Stimulated activated memory B cell treated with anti-CD40 and anti-IgM and Interleukin-4, amounts not matched to agents 10 μg/mL and 1 μg/mL and 100 μg/mL, for 72 hours (primary cell): ENCODE measurements at regions not wholly inside any gene's neighbourhood (a gene's known extent, or its start where the extent isn't known, plus 50 kb on each side); places are given as distances from the start of the nearest gene placed in this dataset.
A peak's percentile ranks its signal among the peaks of the same experiment; 100 is the strongest.

Experiments used
- ATAC-seq: fragments of 150-1000 bp; cut with Tn5 transposase; 2 replicates; pipeline ENCODE4 v1.10.0; 2021
- H3K27ac Mint-ChIP-seq: one replicate; pipeline ENCODE4 v1.8.0; 2022; ENCODE audit warnings: mild to moderate bottlenecking, mixed read lengths
- H3K27me3 Mint-ChIP-seq: one replicate; pipeline ENCODE4 v1.8.0; 2022; ENCODE audit warnings: mixed read lengths
- H3K36me3 Mint-ChIP-seq: one replicate; pipeline ENCODE4 v1.8.0; 2022; ENCODE audit warnings: mixed read lengths
- H3K4me1 Mint-ChIP-seq: one replicate; pipeline ENCODE4 v1.8.0; 2022; ENCODE audit warnings: mixed read lengths
- H3K4me3 Mint-ChIP-seq: one replicate; pipeline ENCODE4 v1.8.0; 2022; ENCODE audit warnings: mild to moderate bottlenecking, moderate library complexity, mixed read lengths
- H3K9me3 Mint-ChIP-seq: one replicate; pipeline ENCODE4 v1.8.0; 2022; ENCODE audit warnings: mixed read lengths

DNA sequence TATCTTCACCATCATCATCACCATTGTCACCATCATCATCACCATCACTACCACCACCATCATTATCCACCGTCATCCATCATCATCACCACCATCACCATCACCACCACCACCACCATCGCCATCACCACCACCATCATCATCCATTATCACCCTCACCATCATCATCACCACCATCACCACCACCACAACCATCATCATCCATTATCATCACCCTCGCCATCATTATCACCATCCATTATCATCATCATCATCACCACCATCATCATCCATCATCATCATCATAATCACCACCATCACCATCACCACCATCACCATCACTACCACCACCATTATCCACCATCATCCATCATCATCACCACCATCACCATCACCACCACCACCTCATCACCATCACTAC lies 95.6 kb downstream of the C16orf95 start:
- Mint-ChIP-seq H3K4me3 (no peak overlapping the region), H3K4me1 (no peaks in the 10 kb centered on the region), H3K27me3 (no peaks in the 10 kb centered on the region), H3K36me3 (no peaks in the 10 kb centered on the region), H3K9me3 (peaks cover 6% of the 10 kb centered on the region), H3K27ac (no peak overlapping the region)
- ATAC-seq = no peak

- no peak overlapping the region for H3K4me3 Mint-ChIP-seq
- no peak for ATAC-seq
These were observed 94.9 kb downstream of the C16orf95 start for GRCh38 chr16:87222335-87222734.

DNA sequence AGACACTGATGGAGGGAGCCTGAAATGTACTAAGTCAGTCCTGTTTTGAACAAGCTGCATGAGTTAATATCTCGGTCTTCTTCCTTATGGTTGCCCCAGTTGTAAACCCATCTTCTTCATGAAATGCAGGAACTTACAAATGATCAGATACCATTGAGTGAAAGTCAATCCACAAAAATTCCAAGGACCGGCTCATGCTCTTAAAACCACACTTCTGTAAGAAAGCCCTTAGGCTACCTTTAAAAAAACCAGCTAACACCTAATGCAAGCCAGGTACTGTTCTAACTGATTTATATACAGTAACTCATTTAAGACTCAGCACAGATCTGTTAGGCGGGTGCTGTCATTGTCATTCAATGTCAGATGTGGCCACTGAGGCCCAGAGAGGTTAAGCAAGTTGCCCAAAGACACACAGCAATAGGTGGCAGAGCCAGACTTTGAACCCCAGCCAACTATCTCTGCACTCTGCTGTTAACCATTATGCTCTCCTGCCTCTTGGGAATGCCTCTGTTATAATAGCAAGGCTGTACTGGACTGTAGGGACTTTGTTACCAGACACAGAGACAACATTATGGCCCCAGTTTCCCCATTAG lies 93.4 kb downstream of the C16orf95 start:
- Mint-ChIP-seq H3K9me3 (peaks cover 6% of the 10 kb centered on the region), H3K27ac (no peak overlapping the region), H3K4me3 (no peak overlapping the region), H3K36me3 (no peaks in the 10 kb centered on the region), H3K27me3 (peaks cover 9% of the 10 kb centered on the region), H3K4me1 (no peaks in the 10 kb centered on the region)
- no peak for ATAC-seq

More at GRCh38 chr16:87222335-87222734, 94.9 kb downstream of the C16orf95 start:
- Mint-ChIP-seq H3K36me3 (no peaks in the 10 kb centered on the region), H3K4me1 (no peaks in the 10 kb centered on the region), H3K27ac (no peak overlapping the region), H3K27me3 (no peaks in the 10 kb centered on the region), H3K9me3 (peaks cover 6% of the 10 kb centered on the region)

GRCh38 chr16:87226926-87227295 lies 90.3 kb downstream of the C16orf95 start:
- H3K9me3 Mint-ChIP-seq = no peaks in the 10 kb centered on the region
- no peaks in the 10 kb centered on the region for H3K36me3 Mint-ChIP-seq
- peaks cover 23% of the 10 kb centered on the region for H3K27me3 Mint-ChIP-seq
- H3K4me1 Mint-ChIP-seq = no peaks in the 10 kb centered on the region
- no peak overlapping the region for H3K27ac Mint-ChIP-seq
- no peak overlapping the region for H3K4me3 Mint-ChIP-seq
- no peak for ATAC-seq

DNA sequence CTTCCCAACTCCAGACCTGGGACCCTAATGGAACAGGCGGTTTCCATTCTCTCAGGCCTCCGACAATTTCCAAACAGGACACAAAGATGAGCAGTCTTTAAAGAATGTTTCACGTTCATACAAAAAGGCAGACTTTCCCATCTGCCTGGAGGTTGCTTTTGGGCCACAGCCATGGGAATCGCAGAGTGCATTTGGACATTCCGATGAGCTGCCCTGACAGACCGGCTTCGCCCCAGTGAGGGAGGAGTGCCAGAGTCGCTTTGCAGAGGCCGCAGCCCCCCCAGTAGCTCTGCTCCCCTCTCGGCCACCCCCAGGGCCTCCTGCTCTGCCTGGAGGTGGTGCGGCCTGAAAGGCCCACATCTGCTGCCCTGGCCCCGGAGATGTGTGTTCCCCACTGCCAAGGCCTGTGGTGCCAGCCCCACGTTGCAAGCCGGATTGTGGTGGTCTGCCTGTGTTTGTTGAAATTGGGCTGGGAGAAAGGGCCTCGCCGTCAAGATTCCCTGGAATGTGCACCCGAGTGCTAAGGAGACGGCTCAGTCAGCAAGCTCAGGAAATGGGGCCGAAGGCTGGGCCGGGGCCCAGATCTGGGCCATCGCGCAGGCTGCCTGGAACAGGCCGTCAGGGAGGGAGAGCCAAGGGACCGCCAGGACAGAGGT lies 89.8 kb downstream of the C16orf95 start:
- Mint-ChIP-seq H3K36me3 (no peaks in the 10 kb centered on the region), H3K27me3 (peaks cover 23% of the 10 kb centered on the region), H3K4me3 (no peak overlapping the region), H3K27ac (no peak overlapping the region), H3K4me1 (no peaks in the 10 kb centered on the region), H3K9me3 (no peaks in the 10 kb centered on the region)
- ATAC-seq = no peak

DNA sequence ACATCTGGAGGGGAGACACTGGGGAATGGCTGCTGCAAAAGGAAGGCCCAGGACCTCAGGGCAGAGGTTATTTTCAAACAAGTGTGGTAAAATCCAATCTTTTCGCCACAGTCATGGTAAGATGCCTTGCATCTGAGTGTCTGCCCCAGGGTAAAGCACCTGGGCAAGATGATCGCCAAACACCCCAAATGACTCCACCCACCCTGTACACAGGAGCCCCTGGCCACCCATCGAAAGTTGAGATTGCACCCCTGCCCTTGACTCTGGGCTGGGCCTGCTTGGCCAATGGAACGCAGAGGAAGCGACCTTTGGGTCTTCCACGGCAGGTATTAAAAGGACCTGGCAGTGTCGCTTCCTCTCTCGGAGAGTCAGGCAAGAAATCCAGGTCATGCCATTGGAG lies 88.8 kb downstream of the C16orf95 start:
- no peak for ATAC-seq

GRCh38 chr16:87229230-87230188 lies 87.7 kb downstream of the C16orf95 start:
- Mint-ChIP-seq H3K4me3 (no peak overlapping the region), H3K4me1 (no peaks in the 10 kb centered on the region), H3K9me3 (no peaks in the 10 kb centered on the region), H3K27me3 (peaks cover 33% of the 10 kb centered on the region), H3K36me3 (no peaks in the 10 kb centered on the region), H3K27ac (no peak overlapping the region)
- ATAC-seq = no peak

More for the DNA sequence above, 88.8 kb downstream of the C16orf95 start:
- Mint-ChIP-seq H3K9me3 (no peaks in the 10 kb centered on the region), H3K4me3 (no peak overlapping the region), H3K27me3 (peaks cover 23% of the 10 kb centered on the region), H3K4me1 (no peaks in the 10 kb centered on the region), H3K27ac (no peak overlapping the region), H3K36me3 (no peaks in the 10 kb centered on the region)

- H3K27ac Mint-ChIP-seq = no peak overlapping the region
- H3K27me3 Mint-ChIP-seq = peaks cover 44% of the 10 kb centered on the region
- no peaks in the 10 kb centered on the region for H3K36me3 Mint-ChIP-seq
- no peak overlapping the region for H3K4me3 Mint-ChIP-seq
- no peaks in the 10 kb centered on the region for H3K9me3 Mint-ChIP-seq
- no peak for ATAC-seq
- H3K4me1 Mint-ChIP-seq = peaks cover 2% of the 10 kb centered on the region
These were observed 86.6 kb downstream of the C16orf95 start for GRCh38 chr16:87230571-87230970.

DNA sequence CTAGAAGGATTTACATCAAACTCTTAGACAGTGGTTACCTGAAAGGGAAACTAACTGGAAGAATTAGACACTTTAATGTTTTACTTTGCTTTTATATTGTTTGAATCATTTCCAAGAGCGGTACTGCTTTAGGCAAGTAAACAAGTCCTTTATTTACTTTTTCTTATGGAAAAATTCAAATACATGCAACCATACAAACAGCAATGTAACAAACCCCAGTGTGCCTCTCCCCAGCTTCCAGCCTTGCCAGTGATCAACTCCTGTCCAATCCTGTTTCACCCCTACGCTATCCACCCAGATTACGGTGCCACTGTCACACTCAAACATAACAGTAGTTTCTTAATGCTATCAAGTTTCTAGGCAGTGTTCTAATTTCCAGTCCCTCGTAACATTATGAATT lies 85.9 kb downstream of the C16orf95 start:
- Mint-ChIP-seq H3K9me3 (no peaks in the 10 kb centered on the region), H3K36me3 (no peaks in the 10 kb centered on the region), H3K4me3 (no peak overlapping the region), H3K4me1 (peaks cover 9% of the 10 kb centered on the region), H3K27me3 (peaks cover 48% of the 10 kb centered on the region), H3K27ac (no peak overlapping the region)
- no peak for ATAC-seq

DNA sequence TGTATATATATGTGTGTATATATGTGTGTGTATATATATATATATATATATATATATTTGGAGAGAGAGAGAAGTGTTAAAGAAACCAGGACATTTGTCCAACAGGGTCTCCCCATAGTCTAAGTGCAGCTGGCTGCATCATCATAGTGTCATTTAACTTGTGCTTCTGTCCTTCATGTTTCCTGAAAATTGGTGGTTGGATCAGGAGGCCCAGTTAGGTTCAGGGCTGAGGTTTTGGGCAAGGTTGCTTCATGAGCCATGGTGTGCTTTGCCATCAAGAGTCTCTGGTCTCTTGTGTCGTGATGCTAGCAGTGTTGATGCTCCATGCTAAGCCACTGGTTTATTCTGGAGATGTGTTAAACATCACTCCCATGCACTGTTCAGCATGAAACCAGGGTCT lies 85.3 kb downstream of the C16orf95 start:
- no peak for ATAC-seq
- Mint-ChIP-seq H3K9me3 (no peaks in the 10 kb centered on the region), H3K4me1 (peaks cover 13% of the 10 kb centered on the region), H3K27ac (no peak overlapping the region), H3K36me3 (no peaks in the 10 kb centered on the region), H3K4me3 (no peak overlapping the region), H3K27me3 (peaks cover 48% of the 10 kb centered on the region)

GRCh38 chr16:87233928-87234327 lies 83.3 kb downstream of the C16orf95 start:
- Mint-ChIP-seq H3K27ac (no peak overlapping the region), H3K27me3 (peaks cover 48% of the 10 kb centered on the region), H3K36me3 (no peaks in the 10 kb centered on the region), H3K4me1 (peaks cover 13% of the 10 kb centered on the region), H3K9me3 (no peaks in the 10 kb centered on the region), H3K4me3 (no peak overlapping the region)
- no peak for ATAC-seq

- no peak for ATAC-seq
- Mint-ChIP-seq H3K27me3 (peaks cover 41% of the 10 kb centered on the region), H3K4me1 (peaks cover 13% of the 10 kb centered on the region), H3K4me3 (no peak overlapping the region), H3K27ac (no peak overlapping the region), H3K9me3 (no peaks in the 10 kb centered on the region), H3K36me3 (no peaks in the 10 kb centered on the region)
These were observed 82.6 kb downstream of the C16orf95 start for GRCh38 chr16:87234601-87235000.

GRCh38 chr16:87235810-87236515 lies 81.2 kb downstream of the C16orf95 start:
- Mint-ChIP-seq H3K9me3 (no peaks in the 10 kb centered on the region), H3K4me1 (peaks cover 13% of the 10 kb centered on the region), H3K36me3 (no peaks in the 10 kb centered on the region), H3K4me3 (no peak overlapping the region), H3K27ac (no peak overlapping the region), H3K27me3 (peaks cover 43% of the 10 kb centered on the region)
- peak; percentile 63 for ATAC-seq

GRCh38 chr16:87236516-87237115 lies 80.6 kb downstream of the C16orf95 start:
- H3K4me1 Mint-ChIP-seq = peaks cover 13% of the 10 kb centered on the region
- H3K9me3 Mint-ChIP-seq = no peaks in the 10 kb centered on the region
- H3K27ac Mint-ChIP-seq = no peak overlapping the region
- no peak overlapping the region for H3K4me3 Mint-ChIP-seq
- ATAC-seq = peak; percentile 7
- no peaks in the 10 kb centered on the region for H3K36me3 Mint-ChIP-seq
- peaks cover 47% of the 10 kb centered on the region for H3K27me3 Mint-ChIP-seq

GRCh38 chr16:87238361-87238715 lies 78.9 kb downstream of the C16orf95 start:
- H3K27ac Mint-ChIP-seq = no peak overlapping the region
- H3K4me3 Mint-ChIP-seq = no peak overlapping the region
- peaks cover 47% of the 10 kb centered on the region for H3K27me3 Mint-ChIP-seq
- no peaks in the 10 kb centered on the region for H3K9me3 Mint-ChIP-seq
- H3K36me3 Mint-ChIP-seq = no peaks in the 10 kb centered on the region
- H3K4me1 Mint-ChIP-seq = peaks cover 13% of the 10 kb centered on the region
- no peak for ATAC-seq
